ENCODE measurements at regions not wholly inside any gene's neighbourhood (a gene's known extent, or its start where the extent isn't known, plus 50 kb on each side); places are given as distances from the start of the nearest gene placed in this dataset.

DNA sequence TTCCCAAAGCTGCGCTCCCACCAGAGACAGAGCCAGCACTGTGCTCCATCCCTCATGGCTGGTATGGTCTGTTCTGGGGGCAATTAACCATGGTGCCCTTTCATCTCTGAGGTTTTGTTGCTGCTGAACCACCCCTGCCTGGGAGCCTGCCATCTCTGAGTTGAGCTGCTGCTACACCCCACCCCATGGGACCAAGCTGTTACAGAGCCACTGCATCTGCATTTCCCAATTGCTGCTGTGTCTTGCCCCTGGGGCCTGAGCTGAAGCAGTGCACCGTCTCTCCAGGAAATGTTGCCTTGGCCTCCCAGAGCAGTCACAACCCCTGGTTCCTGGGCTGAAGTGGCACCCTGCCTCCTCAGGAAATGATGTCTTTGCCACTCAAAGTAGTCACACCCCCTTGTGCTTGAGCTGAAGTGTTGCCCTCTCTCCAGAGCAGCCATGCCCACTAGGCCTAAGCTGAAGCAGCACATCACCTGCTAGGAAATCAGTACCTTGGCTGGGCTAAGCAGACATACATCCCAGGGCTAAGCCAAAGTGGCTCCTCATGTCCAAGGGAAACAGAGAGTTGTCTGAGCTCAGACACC lies 140.3 kb downstream of the RERGL start:
- TF ChIP-seq, protein P1, sequence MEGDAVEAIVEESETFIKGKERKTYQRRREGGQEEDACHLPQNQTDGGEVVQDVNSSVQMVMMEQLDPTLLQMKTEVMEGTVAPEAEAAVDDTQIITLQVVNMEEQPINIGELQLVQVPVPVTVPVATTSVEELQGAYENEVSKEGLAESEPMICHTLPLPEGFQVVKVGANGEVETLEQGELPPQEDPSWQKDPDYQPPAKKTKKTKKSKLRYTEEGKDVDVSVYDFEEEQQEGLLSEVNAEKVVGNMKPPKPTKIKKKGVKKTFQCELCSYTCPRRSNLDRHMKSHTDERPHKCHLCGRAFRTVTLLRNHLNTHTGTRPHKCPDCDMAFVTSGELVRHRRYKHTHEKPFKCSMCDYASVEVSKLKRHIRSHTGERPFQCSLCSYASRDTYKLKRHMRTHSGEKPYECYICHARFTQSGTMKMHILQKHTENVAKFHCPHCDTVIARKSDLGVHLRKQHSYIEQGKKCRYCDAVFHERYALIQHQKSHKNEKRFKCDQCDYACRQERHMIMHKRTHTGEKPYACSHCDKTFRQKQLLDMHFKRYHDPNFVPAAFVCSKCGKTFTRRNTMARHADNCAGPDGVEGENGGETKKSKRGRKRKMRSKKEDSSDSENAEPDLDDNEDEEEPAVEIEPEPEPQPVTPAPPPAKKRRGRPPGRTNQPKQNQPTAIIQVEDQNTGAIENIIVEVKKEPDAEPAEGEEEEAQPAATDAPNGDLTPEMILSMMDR (conservative IDR thresholded peaks at IDR 0.05): no peak
- no peak for TF ChIP-seq ZFX (IDR thresholded peaks at IDR 0.05)
